Neutrophil (primary cell): ENCODE measurements at regions not wholly inside any gene's neighbourhood (a gene's known extent, or its start where the extent isn't known, plus 50 kb on each side); places are given as distances from the start of the nearest gene placed in this dataset.

Experiments used
- H3K27ac ChIP-seq: fragments of 200-600 bp; sonication (generic); 2 replicates; pipeline ENCODE4 v1.5.1; 2016; ENCODE audit warnings: mild to moderate bottlenecking, moderate library complexity
- H3K27me3 ChIP-seq: fragments of 200-600 bp; sonication (generic); 2 replicates; pipeline ENCODE4 v1.6.0; 2016; ENCODE audit warnings: mild to moderate bottlenecking
- H3K36me3 ChIP-seq: fragments of 200-600 bp; sonication (generic); 2 replicates; pipeline ENCODE4 v1.5.1; 2017
- H3K4me1 ChIP-seq, 2 experiments: fragments of 200-600 bp in 1 of 2; sonication (generic) in 1 of 2; 1 replicate in 1 of 2; 2 replicates in 1 of 2; pipeline versions ENCODE4 v1.5.1 to v1.6.1; 2013 to 2016; ENCODE audit warnings: low read depth in 1 of 2, low read length in 1 of 2, mild to moderate bottlenecking in 1 of 2, moderate library complexity in 1 of 2; ENCODE audit not compliant: control insufficient read depth in 1 of 2, insufficient read depth in 1 of 2
- H3K4me3 ChIP-seq, 2 experiments: fragments of 200-600 bp in 1 of 2; sonication (generic) in 1 of 2; 1 replicate in 1 of 2; 2 replicates in 1 of 2; pipeline ENCODE4 v1.5.1; 2013 to 2016; ENCODE audit warnings: low read depth in 1 of 2, low read length in 1 of 2, mild to moderate bottlenecking in 1 of 2, moderate library complexity in 1 of 2
- H3K9me3 ChIP-seq: fragments of 200-600 bp; sonication (generic); 2 replicates; pipeline ENCODE4 v1.5.1; 2016
- TF ChIP-seq, protein P1 (sequence below): fragments of 200-600 bp; sonication (generic); IDR thresholded peaks from 2 replicates; pipeline ENCODE4 v1.5.1; 2016; ENCODE audit warnings: antibody characterized with exemption

DNA sequence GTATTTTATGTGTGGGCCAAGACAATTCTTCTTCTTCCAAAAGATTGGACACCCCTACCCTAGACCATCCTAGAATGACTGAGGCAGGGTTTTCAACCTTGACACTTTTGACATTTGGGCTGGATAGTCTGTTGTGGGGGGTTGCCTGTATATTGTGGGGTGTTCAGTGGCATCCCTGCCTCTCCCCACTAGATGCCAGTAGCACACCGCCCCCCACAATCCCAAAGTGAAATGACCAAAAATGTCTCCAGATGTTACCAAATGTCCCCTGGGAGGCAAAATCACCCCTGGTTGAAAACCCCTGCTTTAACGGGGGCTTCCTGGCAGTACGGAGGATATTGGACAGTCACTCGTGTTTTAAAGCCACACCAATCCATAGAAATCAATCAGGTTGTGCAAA lies 219.6 kb downstream of the PHETA1 start:
- Histone ChIP-seq H3K4me3 (no peak overlapping the region), H3K4me1 (peaks cover 0 to 6% of the 10 kb centered on the region in 2 experiments), H3K9me3 (no peaks in the 10 kb centered on the region), H3K27me3 (no peaks in the 10 kb centered on the region), H3K27ac (no peak overlapping the region), H3K36me3 (no peaks in the 10 kb centered on the region)
- TF ChIP-seq, protein P1, sequence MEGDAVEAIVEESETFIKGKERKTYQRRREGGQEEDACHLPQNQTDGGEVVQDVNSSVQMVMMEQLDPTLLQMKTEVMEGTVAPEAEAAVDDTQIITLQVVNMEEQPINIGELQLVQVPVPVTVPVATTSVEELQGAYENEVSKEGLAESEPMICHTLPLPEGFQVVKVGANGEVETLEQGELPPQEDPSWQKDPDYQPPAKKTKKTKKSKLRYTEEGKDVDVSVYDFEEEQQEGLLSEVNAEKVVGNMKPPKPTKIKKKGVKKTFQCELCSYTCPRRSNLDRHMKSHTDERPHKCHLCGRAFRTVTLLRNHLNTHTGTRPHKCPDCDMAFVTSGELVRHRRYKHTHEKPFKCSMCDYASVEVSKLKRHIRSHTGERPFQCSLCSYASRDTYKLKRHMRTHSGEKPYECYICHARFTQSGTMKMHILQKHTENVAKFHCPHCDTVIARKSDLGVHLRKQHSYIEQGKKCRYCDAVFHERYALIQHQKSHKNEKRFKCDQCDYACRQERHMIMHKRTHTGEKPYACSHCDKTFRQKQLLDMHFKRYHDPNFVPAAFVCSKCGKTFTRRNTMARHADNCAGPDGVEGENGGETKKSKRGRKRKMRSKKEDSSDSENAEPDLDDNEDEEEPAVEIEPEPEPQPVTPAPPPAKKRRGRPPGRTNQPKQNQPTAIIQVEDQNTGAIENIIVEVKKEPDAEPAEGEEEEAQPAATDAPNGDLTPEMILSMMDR = no peak

DNA sequence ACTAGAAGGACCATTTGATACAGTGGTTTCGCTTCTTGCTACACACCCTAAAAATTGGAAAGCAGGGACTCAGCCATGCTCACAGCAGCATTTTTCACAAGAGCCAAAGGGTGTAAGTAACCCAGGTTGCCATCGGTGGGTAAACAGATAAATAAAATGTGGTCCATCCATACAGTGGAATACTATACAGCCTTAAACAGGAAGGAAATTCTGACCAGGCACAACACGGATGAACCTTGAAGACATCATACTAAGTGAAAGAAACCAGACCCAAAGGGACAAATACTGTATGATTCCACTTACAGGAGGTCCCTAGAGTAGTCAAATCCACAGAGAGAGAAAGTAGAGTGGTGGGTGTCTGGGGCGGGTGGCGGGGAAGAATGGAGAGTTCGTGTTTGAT lies 220.9 kb downstream of the PHETA1 start:
- TF ChIP-seq, protein P1 = no peak
- no peaks in the 10 kb centered on the region for H3K9me3 ChIP-seq
- H3K27ac ChIP-seq = no peak overlapping the region
- H3K4me1 ChIP-seq = peaks cover 0 to 6% of the 10 kb centered on the region in 2 experiments
- no peak overlapping the region for H3K4me3 ChIP-seq
- no peaks in the 10 kb centered on the region for H3K27me3 ChIP-seq
- H3K36me3 ChIP-seq = no peaks in the 10 kb centered on the region

DNA sequence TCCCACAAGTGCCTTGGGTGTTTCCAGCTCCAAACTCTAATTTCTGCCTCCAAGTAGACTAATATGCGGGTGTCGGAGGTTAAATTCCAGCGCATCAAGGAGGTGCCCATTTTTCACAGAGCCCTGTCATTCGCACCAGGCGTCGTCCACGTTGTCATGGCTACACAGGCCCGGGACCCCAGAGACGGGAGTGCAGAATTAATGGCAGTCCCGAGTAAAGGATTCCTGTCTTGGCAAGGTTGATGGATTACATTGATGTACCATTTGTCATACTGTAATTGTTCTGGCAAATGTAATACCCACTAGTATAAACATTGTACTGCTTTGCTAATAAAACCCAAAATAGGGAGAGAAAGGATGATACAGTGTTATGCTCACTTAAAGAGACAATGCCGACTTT lies 222.9 kb upstream of the MYL2 start:
- H3K36me3 ChIP-seq = no peaks in the 10 kb centered on the region
- H3K9me3 ChIP-seq = no peaks in the 10 kb centered on the region
- no peaks in the 10 kb centered on the region for H3K4me1 ChIP-seq
- TF ChIP-seq, protein P1 = no peak
- H3K27ac ChIP-seq = no peak overlapping the region
- no peak overlapping the region for H3K4me3 ChIP-seq
- no peaks in the 10 kb centered on the region for H3K27me3 ChIP-seq

DNA sequence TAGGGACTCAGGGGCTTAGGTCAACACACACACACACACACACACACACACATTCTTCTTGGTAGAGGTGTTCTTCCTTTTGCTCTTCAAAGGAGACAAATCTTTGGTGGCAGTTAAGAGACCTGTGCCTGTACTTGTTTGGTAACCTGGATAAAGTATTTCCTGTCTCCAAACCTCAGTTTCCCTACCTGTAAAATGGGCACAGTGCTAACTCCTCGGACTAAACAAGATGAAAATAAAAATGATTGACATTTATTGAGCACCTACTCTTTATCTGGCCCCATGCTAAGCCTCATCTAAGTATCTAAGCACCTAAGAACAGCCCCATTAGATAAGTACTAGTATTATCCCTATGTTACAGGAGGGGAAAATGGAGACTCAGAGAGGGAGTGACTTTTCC lies 220.8 kb upstream of the MYL2 start:
- H3K4me3 ChIP-seq = no peak overlapping the region
- H3K9me3 ChIP-seq = no peaks in the 10 kb centered on the region
- H3K27me3 ChIP-seq = no peaks in the 10 kb centered on the region
- H3K4me1 ChIP-seq = no peaks in the 10 kb centered on the region
- H3K36me3 ChIP-seq = no peaks in the 10 kb centered on the region
- TF ChIP-seq, protein P1 = no peak
- H3K27ac ChIP-seq = no peak overlapping the region

DNA sequence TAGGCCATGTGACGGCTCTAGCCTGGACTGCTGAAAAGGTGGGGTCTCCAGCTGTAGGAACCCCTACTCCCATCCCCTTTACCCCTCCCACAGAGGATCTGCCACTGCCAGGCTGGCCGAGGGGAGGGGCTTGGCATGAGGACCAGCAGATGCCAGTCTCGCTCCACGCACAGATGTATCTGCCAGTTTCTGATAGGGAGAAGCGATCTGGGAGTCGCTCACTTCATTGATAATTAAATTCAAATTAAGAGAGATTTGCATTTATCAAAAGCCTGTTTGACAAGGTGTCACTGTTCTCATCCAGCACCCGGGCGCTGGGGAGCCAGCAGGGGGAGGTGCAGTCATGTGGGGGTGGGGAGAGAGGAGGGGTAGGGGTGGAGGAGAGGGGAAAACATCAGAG lies 217.6 kb upstream of the MYL2 start:
- H3K27me3 ChIP-seq = no peaks in the 10 kb centered on the region
- no peaks in the 10 kb centered on the region for H3K36me3 ChIP-seq
- TF ChIP-seq, protein P1 = no peak
- H3K9me3 ChIP-seq = no peaks in the 10 kb centered on the region
- H3K27ac ChIP-seq = no peak overlapping the region
- no peak overlapping the region for H3K4me3 ChIP-seq
- H3K4me1 ChIP-seq = no peaks in the 10 kb centered on the region

DNA sequence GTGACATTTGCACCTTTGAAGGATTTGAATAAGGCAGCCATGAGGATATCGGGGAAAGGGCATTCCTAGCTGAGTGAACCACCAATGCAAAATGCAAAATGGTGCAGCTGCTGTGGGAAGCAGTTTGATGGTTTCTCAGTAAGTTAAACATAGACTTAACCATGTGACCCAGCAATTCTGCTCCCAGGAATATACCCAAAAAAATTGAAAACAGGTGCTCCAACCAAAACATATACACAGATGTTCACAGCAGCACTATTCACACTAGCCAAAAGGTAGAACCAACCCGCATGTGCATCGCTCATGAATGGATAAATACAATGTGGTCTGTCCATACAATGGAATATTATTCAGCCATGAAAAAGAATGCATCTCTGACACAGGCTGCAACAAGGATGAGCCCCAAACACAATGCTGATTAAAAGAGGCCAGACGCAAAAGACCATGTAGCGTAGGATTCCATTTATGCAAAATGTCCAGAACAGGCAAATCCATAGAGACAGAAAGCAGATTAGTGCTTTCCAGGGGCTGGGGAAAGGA lies 215.0 kb upstream of the MYL2 start:
- no peak overlapping the region for H3K4me3 ChIP-seq
- H3K36me3 ChIP-seq = no peaks in the 10 kb centered on the region
- H3K4me1 ChIP-seq = no peaks in the 10 kb centered on the region
- TF ChIP-seq, protein P1 = no peak
- H3K27me3 ChIP-seq = no peaks in the 10 kb centered on the region
- no peaks in the 10 kb centered on the region for H3K9me3 ChIP-seq
- no peak overlapping the region for H3K27ac ChIP-seq
